SK-N-SH (cell line): ENCODE measurements at regions not wholly inside any gene's neighbourhood (a gene's known extent, or its start where the extent isn't known, plus 50 kb on each side); places are given as distances from the start of the nearest gene placed in this dataset.
"Not testable (repeated sequence)": the region's sequence is repeated elsewhere in the genome, so short reads cannot be mapped to it uniquely, and the experiment has no call there.

ENCODE experiments used
- CTCF ChIA-PET: fragments of 300-600, 350-600 bp; formaldehyde crosslinking; extraction: SDS; loops from one replicate; lab custom pipeline; 2021; lab: Yijun Ruan, JAX
- POLR2A ChIA-PET: fragments of 350-600 bp; sonication (Branson Sonifier 250); formaldehyde crosslinking; extraction: SDS; loops from one replicate; lab custom pipeline; 2020; ENCODE audit warnings: antibody characterized with exemption, inconsistent platforms; lab: Yijun Ruan, JAX
- DNase-seq: peaks from one replicate; pipeline ENCODE4 v3.0.0; 2012
- H2AFZ ChIP-seq: fragments of 200-600 bp; sonication (generic); 2 replicates; pipeline ENCODE4 v1.8.1; 2016; ENCODE audit warnings: antibody characterized with exemption, mild to moderate bottlenecking, low read depth
- H3F3A ChIP-seq: fragments of 200-600 bp; sonication (generic); replicated peaks from 2 replicates; pipeline ENCODE3; 2016; ENCODE audit warnings: antibody characterized with exemption, mild to moderate bottlenecking; ENCODE audit not compliant: insufficient read depth
- H3K27ac ChIP-seq, 2 experiments: fragments of 200-500 bp in 1 of 2; fragments of 200-600 bp in 1 of 2; sonication (Bioruptor generic) in 1 of 2; sonication (generic), shearing (Covaris generic) in 1 of 2; 2 replicates each; pipeline versions ENCODE4 v1.5.1 to v1.6.1; 2014 to 2016; ENCODE audit warnings: low read depth in 2 of 2, inconsistent platforms in 1 of 2, low read length in 1 of 2, mild to moderate bottlenecking in 1 of 2, mixed read lengths in 1 of 2
- H3K27me3 ChIP-seq: fragments of 200-600 bp; sonication (generic), shearing (Covaris generic); 2 replicates; pipeline ENCODE4 v1.6.1; 2016; ENCODE audit warnings: mixed run types; ENCODE audit not compliant: insufficient read depth
- H3K36me3 ChIP-seq, 2 experiments: fragments of 200-500 bp in 1 of 2; fragments of 200-600 bp in 1 of 2; sonication (Bioruptor generic) in 1 of 2; sonication (generic) in 1 of 2; replicated peaks in 1 of 2; 2 replicates each; pipeline versions ENCODE3 to v1.5.1; 2014 to 2016; ENCODE audit warnings: low read length in 1 of 2, mild to moderate bottlenecking in 1 of 2; ENCODE audit not compliant: insufficient read depth in 2 of 2, control insufficient read depth in 1 of 2
- H3K4me1 ChIP-seq, 2 experiments: fragments of 200-500 bp in 1 of 2; fragments of 200-600 bp in 1 of 2; sonication (Bioruptor generic) in 1 of 2; sonication (generic), shearing (Covaris generic) in 1 of 2; 2 replicates each; pipeline versions ENCODE4 v1.5.1 to v1.6.1; 2014 to 2016; ENCODE audit warnings: low read depth in 1 of 2, low read length in 1 of 2, mixed run types in 1 of 2; ENCODE audit not compliant: insufficient read depth in 2 of 2, control insufficient read depth in 1 of 2
- H3K4me2 ChIP-seq: fragments of 200-600 bp; sonication (generic), shearing (Covaris generic); 2 replicates; pipeline ENCODE4 v1.6.1; 2017; ENCODE audit warnings: mixed run types
- H3K4me3 ChIP-seq, 2 experiments: fragments of 200-500 bp in 1 of 2; fragments of 200-600 bp in 1 of 2; sonication (Bioruptor generic) in 1 of 2; sonication (generic), shearing (Covaris generic) in 1 of 2; 2 replicates each; pipeline versions ENCODE4 v1.5.1 to v1.8.1; 2014 to 2016; ENCODE audit warnings: low read depth in 2 of 2, inconsistent platforms in 1 of 2, low read length in 1 of 2, mild to moderate bottlenecking in 1 of 2, mixed read lengths in 1 of 2, moderate library complexity in 1 of 2
- H3K79me2 ChIP-seq: fragments of 200-600 bp; sonication (generic); 2 replicates; pipeline ENCODE4 v1.8.1; 2017; ENCODE audit warnings: mild to moderate bottlenecking; ENCODE audit not compliant: insufficient read depth
- H3K9ac ChIP-seq: fragments of 200-600 bp; sonication (generic); 2 replicates; pipeline ENCODE4 v1.6.1; 2017; ENCODE audit warnings: mixed run types
- H3K9me2 ChIP-seq: fragments of 200-600 bp; sonication (generic); 2 replicates; pipeline ENCODE4 v1.6.1; 2017; ENCODE audit warnings: mixed run types
- H3K9me3 ChIP-seq: fragments of 200-600 bp; sonication (generic); 2 replicates; pipeline ENCODE4 v1.6.1; 2017; ENCODE audit warnings: mixed run types, mild to moderate bottlenecking, moderate library complexity
- H4K20me1 ChIP-seq: fragments of 200-600 bp; sonication (generic); 2 replicates; pipeline ENCODE4 v1.6.1; 2017; ENCODE audit warnings: mild to moderate bottlenecking, mixed run types; ENCODE audit not compliant: insufficient read depth
- ELF1 ChIP-seq: IDR thresholded peaks from 2 replicates; pipeline ENCODE4 v1.4.0; 2012
- TAF1 ChIP-seq: IDR thresholded peaks from 2 replicates; pipeline ENCODE4 v1.6.1; 2012; ENCODE audit warnings: low read depth, mild to moderate bottlenecking, low read length, moderate library complexity, borderline replicate concordance
- WGBS: methylation state at CpG from one replicate; pipeline ENCODE4 v1.1.6; 2017; ENCODE audit warnings: low lambda C conversion rate; 5-methylcytosine and 5-hydroxymethylcytosine counted together
- TF ChIP-seq, protein P1 (sequence below): IDR thresholded peaks from 2 replicates; pipeline ENCODE4 v1.4.0; 2012; ENCODE audit warnings: low read depth, borderline replicate concordance
- TF ChIP-seq, protein P2 (sequence below): fragments of 150-350 bp; IDR thresholded peaks from 2 replicates; pipeline ENCODE4 v1.6.1; 2016; ENCODE audit warnings: mild to moderate bottlenecking, low read depth, low read length
- TF ChIP-seq, protein P3 (sequence below): IDR thresholded peaks from 2 replicates; pipeline ENCODE4 v1.4.0; 2012; ENCODE audit warnings: low read depth, borderline replicate concordance

DNA sequence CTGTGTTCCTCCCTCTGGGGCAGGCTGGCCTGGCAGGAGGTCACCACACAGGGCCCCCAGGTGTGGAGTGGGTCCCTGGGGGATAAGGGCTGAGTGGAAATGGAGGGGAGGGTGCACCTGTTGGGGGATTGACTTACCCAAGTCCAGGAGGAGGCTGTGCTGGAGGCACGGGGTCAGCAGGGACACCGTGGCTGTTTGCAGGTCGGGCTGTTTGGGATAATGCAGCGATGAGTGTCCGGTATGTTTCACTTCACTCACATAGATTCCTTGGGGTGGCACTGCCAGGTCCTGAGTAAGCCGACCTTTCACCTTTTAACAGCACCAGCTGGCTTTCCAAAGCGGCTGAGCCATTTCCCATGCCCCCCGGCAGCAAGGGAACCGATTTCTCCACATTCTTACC, 113.0 kb downstream of the NPIPB11 start:
- H3K36me3 ChIP-seq, H3K4me2 ChIP-seq, H4K20me1 ChIP-seq, H3K9ac ChIP-seq, H3K27ac ChIP-seq, H3F3A ChIP-seq, H3K9me3 ChIP-seq, H3K79me2 ChIP-seq, DNase-seq, CTCF ChIA-PET, H3K9me2 ChIP-seq, POLR2A ChIA-PET, H3K27me3 ChIP-seq, H2AFZ ChIP-seq, H3K4me3 ChIP-seq: not testable (repeated sequence)
- peaks cover 12 to 28% of the 10 kb centered on the region in 2 experiments; a peak in 2 of 4 replicates for H3K4me1 ChIP-seq
- WGBS: 95% methylated on average over 5 of the region's 9 CpGs

DNA sequence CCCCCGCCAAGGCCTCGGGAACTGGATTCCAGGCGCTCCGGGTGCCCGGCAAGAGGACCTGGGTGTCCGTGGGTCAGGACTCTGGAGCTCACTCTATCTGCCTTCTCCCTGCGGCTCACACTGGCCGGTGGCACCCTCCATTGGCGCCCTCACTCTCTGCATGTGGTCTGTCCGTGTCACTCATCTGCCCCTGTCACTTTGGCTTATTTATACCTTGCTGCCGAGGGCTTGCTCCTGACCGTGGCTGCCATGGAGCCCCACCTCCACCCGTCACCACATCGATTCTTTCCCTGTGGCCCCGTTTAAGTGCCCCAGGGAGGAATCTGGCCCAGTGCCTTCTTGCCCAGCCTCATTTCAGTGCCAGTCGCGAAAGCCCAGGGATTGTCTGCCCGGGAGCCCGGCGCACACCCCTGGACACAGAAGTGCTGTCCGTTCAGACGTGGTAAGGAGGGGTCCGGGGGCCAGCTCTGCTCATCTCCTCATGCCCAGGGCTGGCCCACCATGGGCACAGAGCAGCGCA, 113.5 kb downstream of the NPIPB11 start:
- H3F3A ChIP-seq, H4K20me1 ChIP-seq, H3K27ac ChIP-seq, H3K79me2 ChIP-seq, H3K4me3 ChIP-seq, H3K4me2 ChIP-seq, H3K9me3 ChIP-seq, H2AFZ ChIP-seq, H3K36me3 ChIP-seq, POLR2A ChIA-PET, DNase-seq, CTCF ChIA-PET, H3K9me2 ChIP-seq, H3K9ac ChIP-seq, H3K27me3 ChIP-seq: not testable (repeated sequence)
- 90% methylated on average over 9 of the region's 24 CpGs for WGBS
- H3K4me1 ChIP-seq: peaks cover 12 to 32% of the 10 kb centered on the region in 2 experiments; a peak in 2 of 4 replicates

DNA sequence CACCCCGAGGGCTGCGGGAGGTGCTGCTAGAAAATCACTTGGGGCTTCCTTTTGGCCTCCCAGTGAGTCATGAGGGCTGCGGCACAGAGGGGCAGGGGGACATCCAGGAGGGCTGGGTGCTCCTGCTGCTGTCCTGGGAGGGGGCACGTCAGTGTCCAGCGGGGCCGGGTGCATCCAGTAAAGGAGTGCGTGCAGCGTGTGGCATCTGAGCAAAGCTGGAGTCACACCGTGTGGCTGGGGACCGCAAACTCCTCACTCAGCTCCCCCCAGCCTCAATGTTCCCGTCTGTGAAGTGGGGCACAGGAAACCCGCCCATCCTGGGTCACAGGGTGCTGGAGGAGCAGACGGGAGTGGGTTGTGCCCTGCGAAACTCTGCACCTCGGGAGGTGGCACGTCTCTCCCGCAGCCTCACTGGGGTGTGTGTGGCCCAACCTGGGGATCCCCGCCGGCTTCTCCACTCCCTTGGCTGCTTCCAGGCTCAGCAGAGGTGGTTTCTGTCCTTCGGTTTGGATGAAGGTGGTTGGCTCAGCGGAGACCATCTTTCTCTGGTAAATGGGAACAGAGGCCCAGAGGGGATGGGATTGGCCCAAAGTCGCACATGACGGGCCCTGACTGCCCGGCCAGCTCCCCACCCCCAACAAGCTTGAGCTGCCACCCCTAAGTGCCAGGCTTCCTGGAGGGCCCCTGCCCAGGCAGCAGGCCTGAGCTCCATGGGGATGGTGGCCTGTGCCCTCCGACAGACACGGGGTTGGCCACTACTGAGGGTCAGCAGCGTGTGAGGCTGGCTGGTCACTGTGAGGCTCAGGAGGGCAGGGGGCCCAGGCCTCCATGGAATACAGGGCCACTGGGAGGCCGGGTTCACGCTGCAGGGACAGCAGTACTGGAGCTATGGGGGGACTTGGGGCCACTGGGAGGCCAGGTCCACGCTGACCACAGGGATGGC, 114.9 kb downstream of the NPIPB11 start:
- H3K79me2 ChIP-seq, H3K9me2 ChIP-seq, CTCF ChIA-PET, H3F3A ChIP-seq, DNase-seq, H2AFZ ChIP-seq, H3K4me3 ChIP-seq, POLR2A ChIA-PET, H3K9me3 ChIP-seq, H4K20me1 ChIP-seq, H3K27me3 ChIP-seq, H3K36me3 ChIP-seq: not testable (repeated sequence)
- H3K4me2 ChIP-seq: peak overlapping the region; percentile 48; the same call in 1 of the 2 replicates
- peak overlapping the region; percentile 35; the same call in 1 of the 2 replicates for H3K9ac ChIP-seq
- 86% methylated on average over 14 of the region's 30 CpGs for WGBS
- H3K27ac ChIP-seq: peak overlapping the region; percentile 16 to 62; a peak in 2 of 4 replicates
- peaks cover 12 to 35% of the 10 kb centered on the region in 2 experiments; a peak in 2 of 4 replicates for H3K4me1 ChIP-seq

DNA sequence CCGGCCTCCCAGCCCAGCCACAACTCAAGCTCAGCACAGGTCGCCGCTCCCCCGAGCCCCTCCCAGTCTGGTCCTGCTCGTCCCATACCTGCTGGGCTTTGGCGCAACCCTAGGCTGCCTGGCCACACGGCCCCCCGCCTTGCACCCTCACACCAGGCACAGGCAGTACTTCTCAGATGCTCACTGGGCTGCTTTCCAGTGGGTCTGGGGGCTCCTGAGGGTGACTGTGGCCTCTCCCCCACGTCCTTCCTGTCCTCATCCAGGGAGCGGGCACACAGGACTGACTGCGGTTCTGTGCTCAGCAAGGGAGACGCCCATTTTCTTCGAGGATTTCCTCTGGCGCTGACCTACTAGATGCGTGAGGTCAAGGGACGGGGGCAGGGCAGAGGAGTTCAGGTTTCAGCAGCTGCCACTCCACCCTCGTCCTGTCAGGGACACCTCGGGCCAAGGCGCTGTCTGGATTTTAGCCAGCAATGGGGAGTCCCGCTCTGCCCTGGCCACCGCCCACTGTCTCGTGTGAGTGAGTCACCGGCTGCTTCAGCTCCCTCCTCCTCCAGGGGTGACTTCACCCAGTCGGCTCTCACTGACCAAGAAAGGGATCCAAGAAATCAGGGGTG, 115.8 kb downstream of the NPIPB11 start:
- Histone ChIP-seq H3K4me3 (no peak overlapping the region), H3K9me2 (no peaks in the 10 kb centered on the region), H3F3A (no peaks in the 10 kb centered on the region), H3K36me3 (no peaks in the 10 kb centered on the region), H3K9ac (peak overlapping the region; percentile 35; the same call in 1 of the 2 replicates), H3K9me3 (no peaks in the 10 kb centered on the region), H2AFZ (no peak overlapping the region), H4K20me1 (no peaks in the 10 kb centered on the region), H3K27ac (peak overlapping the region in 1 of 2 experiments; percentile 62; a peak in 3 of 4 replicates), H3K79me2 (no peaks in the 10 kb centered on the region), H3K4me2 (peak overlapping the region; percentile 51; the same call in 1 of the 2 replicates), H3K27me3 (no peaks in the 10 kb centered on the region), H3K4me1 (peaks cover 12 to 35% of the 10 kb centered on the region in 2 experiments; a peak in 2 of 4 replicates)
- DNase-seq: no peak
- 89% methylated on average over 1 of the region's 24 CpGs for whole genome bisulfite sequencing
- ChIA-PET CTCF (no interaction called here), POLR2A (no interaction called here)
- TF ChIP-seq, protein P1, sequence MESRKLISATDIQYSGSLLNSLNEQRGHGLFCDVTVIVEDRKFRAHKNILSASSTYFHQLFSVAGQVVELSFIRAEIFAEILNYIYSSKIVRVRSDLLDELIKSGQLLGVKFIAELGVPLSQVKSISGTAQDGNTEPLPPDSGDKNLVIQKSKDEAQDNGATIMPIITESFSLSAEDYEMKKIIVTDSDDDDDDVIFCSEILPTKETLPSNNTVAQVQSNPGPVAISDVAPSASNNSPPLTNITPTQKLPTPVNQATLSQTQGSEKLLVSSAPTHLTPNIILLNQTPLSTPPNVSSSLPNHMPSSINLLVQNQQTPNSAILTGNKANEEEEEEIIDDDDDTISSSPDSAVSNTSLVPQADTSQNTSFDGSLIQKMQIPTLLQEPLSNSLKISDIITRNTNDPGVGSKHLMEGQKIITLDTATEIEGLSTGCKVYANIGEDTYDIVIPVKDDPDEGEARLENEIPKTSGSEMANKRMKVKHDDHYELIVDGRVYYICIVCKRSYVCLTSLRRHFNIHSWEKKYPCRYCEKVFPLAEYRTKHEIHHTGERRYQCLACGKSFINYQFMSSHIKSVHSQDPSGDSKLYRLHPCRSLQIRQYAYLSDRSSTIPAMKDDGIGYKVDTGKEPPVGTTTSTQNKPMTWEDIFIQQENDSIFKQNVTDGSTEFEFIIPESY: 0 out of 2 replicates have a peak, but pooled peaks have one; percentile 27
- TF ChIP-seq, protein P2, sequence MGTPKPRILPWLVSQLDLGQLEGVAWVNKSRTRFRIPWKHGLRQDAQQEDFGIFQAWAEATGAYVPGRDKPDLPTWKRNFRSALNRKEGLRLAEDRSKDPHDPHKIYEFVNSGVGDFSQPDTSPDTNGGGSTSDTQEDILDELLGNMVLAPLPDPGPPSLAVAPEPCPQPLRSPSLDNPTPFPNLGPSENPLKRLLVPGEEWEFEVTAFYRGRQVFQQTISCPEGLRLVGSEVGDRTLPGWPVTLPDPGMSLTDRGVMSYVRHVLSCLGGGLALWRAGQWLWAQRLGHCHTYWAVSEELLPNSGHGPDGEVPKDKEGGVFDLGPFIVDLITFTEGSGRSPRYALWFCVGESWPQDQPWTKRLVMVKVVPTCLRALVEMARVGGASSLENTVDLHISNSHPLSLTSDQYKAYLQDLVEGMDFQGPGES: no peak
- TF ChIP-seq ELF1 (no peak), TAF1 (no peak)
- TF ChIP-seq, protein P3, sequence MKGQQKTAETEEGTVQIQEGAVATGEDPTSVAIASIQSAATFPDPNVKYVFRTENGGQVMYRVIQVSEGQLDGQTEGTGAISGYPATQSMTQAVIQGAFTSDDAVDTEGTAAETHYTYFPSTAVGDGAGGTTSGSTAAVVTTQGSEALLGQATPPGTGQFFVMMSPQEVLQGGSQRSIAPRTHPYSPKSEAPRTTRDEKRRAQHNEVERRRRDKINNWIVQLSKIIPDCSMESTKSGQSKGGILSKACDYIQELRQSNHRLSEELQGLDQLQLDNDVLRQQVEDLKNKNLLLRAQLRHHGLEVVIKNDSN: no peak
